HG02678 (cell line): ENCODE measurements at regions not wholly inside any gene's neighbourhood (a gene's known extent, or its start where the extent isn't known, plus 50 kb on each side); places are given as distances from the start of the nearest gene placed in this dataset.
"Not testable (repeated sequence)": the region's sequence is repeated elsewhere in the genome, so short reads cannot be mapped to it uniquely, and the experiment has no call there.

Experiments used
- ATAC-seq: cut with Tn5 transposase; IDR thresholded peaks from one replicate; pipeline ENCODE4 v1.9.1; 2021; ENCODE audit warnings: mild to moderate bottlenecking, moderate library complexity; ENCODE audit not compliant: unreplicated experiment

GRCh38 chr3:187544326-187544725 lies 125.9 kb downstream of the SST start:
- ATAC-seq, result no peak

- ATAC-seq, result no peak
Measured at GRCh38 chr3:187540847-187541246, 129.3 kb downstream of the SST start.

- ATAC-seq, result no peak
Measured at GRCh38 chr3:187536185-187536584, 134.0 kb downstream of the SST start.

- ATAC-seq, result no peak
Measured at GRCh38 chr3:187533797-187534196, 136.4 kb downstream of the SST start.

GRCh38 chr3:187531831-187532230 lies 138.4 kb downstream of the SST start:
- no peak for ATAC-seq

GRCh38 chr3:187522890-187523289 lies 147.3 kb downstream of the SST start:
- ATAC-seq, result no peak

- ATAC-seq, result no peak
Measured at GRCh38 chr3:187522293-187522692, 147.9 kb downstream of the SST start.

- ATAC-seq, result no peak
Measured at GRCh38 chr3:187521546-187521945, 148.6 kb downstream of the SST start.

- ATAC-seq, result no peak
Measured at GRCh38 chr3:187520027-187520945, 149.9 kb downstream of the SST start.

GRCh38 chr3:187519428-187519890 lies 150.7 kb downstream of the SST start:
- ATAC-seq, result no peak

- no peak for ATAC-seq
Measured at GRCh38 chr3:187518616-187519015, 150.4 kb downstream of the RTP4 start.

GRCh38 chr3:187518207-187518606 lies 150.0 kb downstream of the RTP4 start:
- ATAC-seq, result no peak

GRCh38 chr3:187516446-187517185 lies 148.4 kb downstream of the RTP4 start:
- ATAC-seq, result no peak

GRCh38 chr3:187507905-187508304 lies 139.7 kb downstream of the RTP4 start:
- ATAC-seq, result no peak

- no peak for ATAC-seq
Measured at GRCh38 chr3:187507266-187507665, 139.1 kb downstream of the RTP4 start.

- no peak for ATAC-seq
Measured at GRCh38 chr3:187504435-187504834, 136.2 kb downstream of the RTP4 start.

- ATAC-seq, result no peak
Measured at GRCh38 chr3:187498211-187498724, 130.1 kb downstream of the RTP4 start.

GRCh38 chr3:187497052-187497451 lies 128.9 kb downstream of the RTP4 start:
- no peak for ATAC-seq

GRCh38 chr3:187494056-187494455 lies 125.9 kb downstream of the RTP4 start:
- not testable (repeated sequence) for ATAC-seq

- no peak for ATAC-seq
Measured at GRCh38 chr3:187491371-187491770, 123.2 kb downstream of the RTP4 start.

- no peak for ATAC-seq
Measured at GRCh38 chr3:187490366-187490765, 122.2 kb downstream of the RTP4 start.
